AG04450 (cell line): ENCODE measurements at regions not wholly inside any gene's neighbourhood (a gene's known extent, or its start where the extent isn't known, plus 50 kb on each side); places are given as distances from the start of the nearest gene placed in this dataset.

Experiments
- CTCF ChIA-PET: fragments of 300-600, 350-600 bp; formaldehyde crosslinking; extraction: SDS; loops from one replicate; lab custom pipeline; 2022; ENCODE audit warnings: antibody characterized with exemption, inconsistent platforms; lab: Charles Lee
- POLR2A ChIA-PET: fragments of 350-600 bp; formaldehyde crosslinking; extraction: SDS; loops from one replicate; lab custom pipeline; 2021; ENCODE audit warnings: antibody characterized with exemption, inconsistent platforms; lab: Yijun Ruan, JAX
- DNase-seq: peaks from one replicate; pipeline ENCODE4 v3.0.0-alpha.2; 2011; ENCODE audit warnings: low read depth, low spot score
- H3K27ac ChIP-seq: one replicate; pipeline ENCODE4 v1.5.1; 2012; ENCODE audit warnings: low read depth, low read length, control low read depth
- H3K27me3 ChIP-seq: one replicate; pipeline ENCODE4 v1.6.0; 2012; ENCODE audit warnings: low read length; ENCODE audit not compliant: control insufficient read depth, insufficient read depth
- H3K4me3 ChIP-seq: 2 replicates; pipeline ENCODE4 v1.5.1; 2011; ENCODE audit warnings: mild to moderate bottlenecking, low read depth, low read length, control low read depth
- H3K9me3 ChIP-seq: 2 replicates; pipeline ENCODE4 v1.5.1; 2012; ENCODE audit warnings: low read length; ENCODE audit not compliant: control insufficient read depth, insufficient read depth
- TF ChIP-seq, protein P1 (sequence below): IDR thresholded peaks from 2 replicates; pipeline ENCODE4 v1.5.1; 2011; ENCODE audit warnings: low read depth, low read length, control low read depth, inconsistent platforms

DNA sequence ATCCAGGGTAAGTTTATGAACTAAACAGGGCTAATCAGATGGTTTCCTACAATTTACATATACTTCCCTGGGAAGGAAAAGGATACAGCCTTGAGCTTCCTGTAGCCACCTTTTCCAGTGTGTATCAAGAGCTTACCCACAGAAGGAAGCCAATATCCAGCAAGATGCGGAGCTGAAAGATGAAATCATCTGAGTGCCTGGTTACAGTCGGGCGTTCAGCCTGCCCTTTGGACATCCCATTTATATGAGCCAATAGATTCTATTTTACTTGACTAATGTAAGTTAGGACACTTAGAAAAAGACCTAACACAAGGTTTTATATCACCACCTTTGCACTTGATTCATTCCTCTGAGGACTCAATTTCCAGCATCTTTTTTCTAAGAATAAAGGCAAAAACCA, 108.2 kb downstream of the UCHL5 start:
- no peaks in the 10 kb centered on the region for H3K27me3 ChIP-seq
- no peaks in the 10 kb centered on the region for H3K9me3 ChIP-seq
- CTCF ChIA-PET, result interaction anchor here (1.8 kb wide), 1 partner anchor 474 kb away, joined by 4 read pairs; no protein-coding TSS in a partner anchor
- DNase-seq, result no peak
- POLR2A ChIA-PET, result no interaction called here
- no peak overlapping the region for H3K27ac ChIP-seq
- H3K4me3 ChIP-seq, result no peak overlapping the region
- TF ChIP-seq, protein P1, sequence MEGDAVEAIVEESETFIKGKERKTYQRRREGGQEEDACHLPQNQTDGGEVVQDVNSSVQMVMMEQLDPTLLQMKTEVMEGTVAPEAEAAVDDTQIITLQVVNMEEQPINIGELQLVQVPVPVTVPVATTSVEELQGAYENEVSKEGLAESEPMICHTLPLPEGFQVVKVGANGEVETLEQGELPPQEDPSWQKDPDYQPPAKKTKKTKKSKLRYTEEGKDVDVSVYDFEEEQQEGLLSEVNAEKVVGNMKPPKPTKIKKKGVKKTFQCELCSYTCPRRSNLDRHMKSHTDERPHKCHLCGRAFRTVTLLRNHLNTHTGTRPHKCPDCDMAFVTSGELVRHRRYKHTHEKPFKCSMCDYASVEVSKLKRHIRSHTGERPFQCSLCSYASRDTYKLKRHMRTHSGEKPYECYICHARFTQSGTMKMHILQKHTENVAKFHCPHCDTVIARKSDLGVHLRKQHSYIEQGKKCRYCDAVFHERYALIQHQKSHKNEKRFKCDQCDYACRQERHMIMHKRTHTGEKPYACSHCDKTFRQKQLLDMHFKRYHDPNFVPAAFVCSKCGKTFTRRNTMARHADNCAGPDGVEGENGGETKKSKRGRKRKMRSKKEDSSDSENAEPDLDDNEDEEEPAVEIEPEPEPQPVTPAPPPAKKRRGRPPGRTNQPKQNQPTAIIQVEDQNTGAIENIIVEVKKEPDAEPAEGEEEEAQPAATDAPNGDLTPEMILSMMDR, result no peak

DNA sequence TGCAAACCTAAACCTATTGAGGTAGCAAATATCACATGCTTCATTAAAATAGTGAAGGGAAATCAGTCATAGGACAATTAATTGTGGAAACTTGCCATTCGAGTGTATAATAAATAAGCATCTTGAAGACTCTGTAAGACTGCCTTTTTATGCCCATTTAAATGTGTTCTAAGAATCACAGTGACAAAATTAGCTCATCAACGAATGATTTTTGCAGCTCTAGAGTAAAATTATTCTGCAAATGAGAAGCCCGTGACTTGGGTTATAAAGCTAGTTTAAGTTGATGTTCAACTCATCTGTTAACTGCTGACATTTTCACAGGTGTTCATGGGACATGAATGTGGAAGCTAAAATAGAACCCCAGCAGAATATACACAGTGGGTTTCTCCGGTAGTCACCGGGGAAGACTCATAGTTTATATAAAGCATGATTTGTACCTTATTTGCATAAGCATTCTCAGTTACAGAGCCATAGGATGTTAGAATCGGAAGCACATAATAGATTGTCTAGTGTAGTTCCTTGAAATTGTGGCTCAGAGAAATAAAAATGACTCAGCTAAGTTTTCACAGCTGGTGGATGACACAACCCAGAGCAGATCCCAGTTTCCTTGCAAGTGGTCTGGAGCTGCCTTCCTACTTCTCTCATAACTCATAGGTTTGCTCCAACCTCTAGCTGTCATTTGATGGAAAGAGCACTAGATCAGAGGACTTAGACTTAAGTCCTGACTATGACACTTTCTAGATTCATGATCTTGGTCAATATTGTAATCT, 107.3 kb downstream of the UCHL5 start:
- Histone ChIP-seq H3K27me3 (no peaks in the 10 kb centered on the region), H3K9me3 (no peaks in the 10 kb centered on the region), H3K27ac (no peak overlapping the region), H3K4me3 (no peak overlapping the region)
- POLR2A ChIA-PET, result interaction anchor here (0.9 kb wide), 2 partner anchors 143 to 144 kb away, joined by 3 to 4 read pairs; partner anchors contain the start of gene RGS2
- CTCF ChIA-PET, result interaction anchor here (0.7 to 1.8 kb wide), 2 partner anchors 11 to 475 kb away, joined by 4 read pairs; no protein-coding TSS in a partner anchor
- TF ChIP-seq, protein P1, result no peak
- peak; percentile 74 for DNase-seq

DNA sequence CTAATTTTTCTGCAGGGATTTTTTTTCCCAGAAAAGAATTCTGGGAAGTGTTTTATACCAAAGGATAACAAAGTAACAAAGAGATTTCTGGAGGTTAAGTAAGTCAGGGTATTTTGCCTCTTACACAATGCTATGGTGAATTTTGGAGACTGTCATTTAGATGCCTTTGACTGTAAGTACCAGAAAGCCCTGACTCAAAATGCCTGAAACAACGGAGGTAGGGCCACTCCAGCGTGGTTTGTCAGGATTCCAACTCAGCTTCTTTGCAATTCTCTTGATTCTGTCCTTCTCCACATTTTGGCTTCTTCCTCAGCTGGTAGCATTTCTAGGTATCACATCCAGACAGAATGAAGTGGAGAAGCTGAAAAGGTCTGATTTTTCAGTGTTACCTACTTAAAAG, 106.5 kb downstream of the UCHL5 start:
- ChIA-PET POLR2A (interaction anchor here (0.6 to 0.9 kb wide), 3 partner anchors 99 to 145 kb away, joined by 3 to 4 read pairs (median 3); partner anchors contain the start of gene RGS2), CTCF (no interaction called here)
- Histone ChIP-seq H3K27me3 (no peaks in the 10 kb centered on the region), H3K27ac (no peak overlapping the region), H3K4me3 (no peak overlapping the region), H3K9me3 (no peaks in the 10 kb centered on the region)
- TF ChIP-seq, protein P1, result no peak
- DNase-seq, result no peak

DNA sequence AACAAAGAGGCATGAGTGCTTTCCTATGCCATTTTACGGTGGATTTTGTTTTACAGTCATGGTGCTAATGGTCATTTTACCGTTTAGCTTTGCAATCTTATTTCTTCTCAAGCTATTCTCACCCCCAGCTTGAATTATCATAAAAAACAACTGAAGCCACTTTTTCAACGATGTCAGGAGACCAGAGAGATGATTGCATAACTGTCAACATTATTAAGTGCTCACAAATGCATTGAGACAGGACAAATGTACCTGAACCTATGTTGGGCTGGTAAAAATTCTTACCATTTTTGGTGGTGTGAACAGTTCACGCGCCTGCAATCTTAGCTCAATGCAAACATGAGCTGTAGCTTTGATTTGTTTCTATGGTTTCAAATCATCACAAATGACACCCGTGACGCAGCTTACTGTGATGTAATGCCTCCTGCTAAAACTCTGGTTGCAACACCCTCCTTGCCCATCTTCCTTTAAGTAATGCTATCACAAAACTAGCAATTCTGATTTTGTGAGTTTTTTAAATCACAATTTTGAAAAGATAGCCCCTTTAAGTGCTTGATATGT, 104.4 kb downstream of the UCHL5 start:
- Histone ChIP-seq H3K27ac (no peak overlapping the region), H3K27me3 (no peaks in the 10 kb centered on the region), H3K4me3 (no peak overlapping the region), H3K9me3 (no peaks in the 10 kb centered on the region)
- ChIA-PET CTCF (interaction anchor here (0.5 kb wide), 1 partner anchor 8 kb away, joined by 8 read pairs; no protein-coding TSS in a partner anchor), POLR2A (no interaction called here)
- TF ChIP-seq, protein P1, result no peak
- no peak for DNase-seq

DNA sequence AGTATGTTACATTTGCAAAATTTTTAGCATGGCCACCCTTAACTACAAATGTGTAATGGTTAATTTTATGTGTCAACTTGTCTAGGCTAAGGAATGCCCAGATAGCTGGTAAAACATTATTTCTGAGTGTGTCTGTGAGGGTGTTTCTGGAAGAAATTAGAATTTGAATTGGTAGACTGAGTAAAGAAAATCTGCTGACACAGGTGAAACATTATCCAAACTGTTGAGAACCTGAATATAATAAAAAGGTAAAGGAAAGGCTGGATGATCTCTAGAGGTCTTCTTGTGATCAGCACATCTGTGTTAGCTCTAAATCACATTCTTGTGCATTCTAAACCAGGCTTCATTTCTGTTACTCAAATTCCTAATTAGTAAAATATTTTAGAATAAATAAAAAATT, 100.8 kb downstream of the UCHL5 start:
- Histone ChIP-seq H3K4me3 (no peak overlapping the region), H3K27me3 (no peaks in the 10 kb centered on the region), H3K9me3 (no peaks in the 10 kb centered on the region), H3K27ac (no peak overlapping the region)
- DNase-seq, result no peak
- CTCF ChIA-PET, result no interaction called here
- TF ChIP-seq, protein P1, result no peak
- POLR2A ChIA-PET, result no interaction called here
